Heart left ventricle (tissue), 16 donors: ENCODE measurements at regions not wholly inside any gene's neighbourhood (a gene's known extent, or its start where the extent isn't known, plus 50 kb on each side); places are given as distances from the start of the nearest gene placed in this dataset.

Experiments
- ATAC-seq, 4 donors: fragments of 200-7000 bp; cut with Tn5 transposase; one replicate each; pipeline ENCODE4 v1.9.1; 2020 to 2022; ENCODE audit warnings: moderate library complexity in 4 of 4, mild to moderate bottlenecking in 3 of 4, moderate number of reproducible peaks in 1 of 4
- DNase-seq, 5 donors: peaks; one replicate each; pipeline ENCODE4 v3.0.0-alpha.2; 2020
- H3K27ac ChIP-seq, 12 donors: fragments of 200-600 bp; sonication (generic) in 4 of 12; one replicate each; pipeline versions ENCODE4 v1.5.0 to v1.8.0; 2016 to 2022; ENCODE audit warnings: mild to moderate bottlenecking in 2 of 12
- H3K27me3 ChIP-seq, 9 donors: fragments of 200-600 bp; sonication (generic) in 2 of 9; one replicate each; pipeline versions ENCODE4 v1.5.1 to v1.8.0; 2016 to 2022; ENCODE audit warnings: mild to moderate bottlenecking in 3 of 9
- H3K36me3 ChIP-seq, 9 donors: fragments of 200-600 bp; sonication (generic) in 2 of 9; one replicate each; pipeline versions ENCODE4 v1.5.0 to v1.8.0; 2018 to 2022; ENCODE audit warnings: mild to moderate bottlenecking in 2 of 9
- H3K4me1 ChIP-seq, 12 donors: fragments of 200-600 bp; sonication (generic) in 4 of 12; one replicate each; pipeline versions ENCODE4 v1.5.0 to v1.8.0; 2016 to 2022; ENCODE audit warnings: mild to moderate bottlenecking in 3 of 12
- H3K4me3 ChIP-seq, 12 donors: fragments of 200-600 bp; sonication (generic) in 4 of 12; one replicate each; pipeline versions ENCODE4 v1.5.0 to v1.8.0; 2017 to 2022; ENCODE audit warnings: mild to moderate bottlenecking in 9 of 12, moderate library complexity in 4 of 12
- H3K9me3 ChIP-seq, 12 donors: fragments of 200-600 bp; sonication (generic) in 4 of 12; one replicate each; pipeline versions ENCODE4 v1.5.0 to v1.8.0; 2016 to 2022; ENCODE audit warnings: mild to moderate bottlenecking in 1 of 12
- CTCF ChIP-seq, 12 donors: fragments of 200-600 bp; sonication (generic) in 4 of 12; IDR thresholded peaks; one replicate each; pipeline versions ENCODE4 v1.5.0 to v1.8.0; 2018 to 2022; ENCODE audit warnings: antibody characterized with exemption in 12 of 12, mild to moderate bottlenecking in 5 of 12
- POLR2A ChIP-seq, 2 donors: fragments of 450-650 bp; IDR thresholded peaks; one replicate each; pipeline ENCODE4 v1.6.1; 2017; ENCODE audit warnings: antibody characterized with exemption in 2 of 2, mild to moderate bottlenecking in 2 of 2, moderate library complexity in 2 of 2
- WGBS, 4 donors: extraction: QIAGEN DNeasy Blood & Tissue Kit in 2 of 4; methylation state at CpG; one replicate each; pipeline versions ENCODE4 v1.1.5 to v1.1.7; 2013 to 2018; 5-methylcytosine and 5-hydroxymethylcytosine counted together
- intact Hi-C, 10 donors: fragments of 100-400 bp; cut with DNase I; formaldehyde crosslinking; loops; one replicate each; pipeline versions ENCODE4 v1.11.1 to v1.14.2; 2022
- donor health status: ischemic (EF 13 %, LVEDD 7.1; RV severe dilation, severe dysfunction).
- donor health status: healthy with polysubstance abuse.
- donor health status: DM: no; HTN: yes; CAD: no.
- donor health status: DM: no; HTN: no; CAD: no.
- donor health status: ischemic (EF 25% LVEDD 6.9; RV normal size, moderate dysfunction).
- donor health status: ischemic (EF 25% LVEDD 5.7; RV mildly dilated, moderate dysfunction).
- donor health status: healthy.
- donor health status: DM: yes; HTN: yes; CAD: no.
- donor health status: ischemic (EF 35%, LVEDD 5.7; RV mildly dilated, moderate dysfunction).
- donor health status: nonischemic (EF 11% LVEDD 7.7; RV severe dilation, severe dysfunction).
- donor health status: DM: yes; HTN: yes; CAD: no.
- donor health status: PGD.
- donor health status: ischemic (EF 29% LVEDD 5.4; RV normal size, mild dysfunction).
- donor health status: nonischemic (EF 23%, LVEDD 6.1; RV moderate dilation, normal function).

DNA sequence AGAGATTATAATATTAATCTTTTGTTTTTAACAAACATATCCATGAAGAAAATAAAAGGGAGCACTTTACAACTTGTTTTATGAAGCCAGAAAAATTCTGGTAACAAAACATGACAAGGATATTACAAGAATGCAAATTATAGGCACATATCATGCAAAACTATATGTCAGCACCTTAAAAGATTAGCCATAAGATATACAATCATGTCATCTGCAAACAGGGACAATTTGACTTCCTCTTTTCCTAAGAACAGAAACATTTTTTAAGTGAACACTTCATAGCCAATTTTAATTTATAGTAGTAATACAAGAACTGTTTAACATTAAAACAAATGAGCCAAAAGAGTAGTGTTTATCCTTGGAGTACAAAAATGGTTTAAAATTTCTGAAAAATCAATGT is 916.5 kb upstream of the CNTN5 start:
- Histone ChIP-seq H3K9me3 (no peaks in the 10 kb centered on the region), H3K36me3 (no peaks in the 10 kb centered on the region), H3K27ac (no peak overlapping the region), H3K27me3 (no peaks in the 10 kb centered on the region), H3K4me3 (no peak overlapping the region), H3K4me1 (peaks cover 0 to 6% (median 0%) of the 10 kb centered on the region in 12 donors)
- no peak for ATAC-seq
- intact Hi-C loops, result no loop called here
- no peak for TF ChIP-seq CTCF (IDR thresholded peaks at IDR 0.05)
- no peak for TF ChIP-seq POLR2A (IDR thresholded peaks at IDR 0.05)
- DNase-seq, result no peak

DNA sequence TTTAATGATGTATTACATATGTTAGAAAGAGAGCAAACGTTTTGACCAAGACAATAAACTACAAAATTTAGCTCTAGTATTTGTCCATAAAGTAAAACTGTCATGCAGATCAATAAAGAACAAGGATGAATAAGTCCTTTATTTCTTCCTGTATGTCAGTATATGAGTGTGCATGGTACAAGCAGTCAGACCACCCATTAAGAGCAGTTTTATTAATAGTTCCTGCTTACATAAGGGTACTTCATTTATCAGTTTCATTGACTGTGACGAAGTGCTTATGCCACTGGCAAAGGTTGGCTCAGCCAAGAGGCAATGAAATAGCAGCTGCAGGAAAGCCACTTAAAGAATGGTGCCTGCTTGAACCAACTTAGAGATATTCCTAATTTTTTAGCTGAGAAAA is 913.0 kb upstream of the CNTN5 start:
- H3K9me3 ChIP-seq, result no peaks in the 10 kb centered on the region
- no peak for TF ChIP-seq POLR2A (IDR thresholded peaks at IDR 0.05)
- no peak for TF ChIP-seq CTCF (IDR thresholded peaks at IDR 0.05)
- peaks cover 0 to 6% (median 0%) of the 10 kb centered on the region in 12 donors for H3K4me1 ChIP-seq
- DNase-seq (peak in 4 of 5 donors; percentile 17 to 66 (median 36)), ATAC-seq (peak; percentile 88 to 99 (median 94))
- intact Hi-C loops, result no loop called here
- no peaks in the 10 kb centered on the region for H3K27me3 ChIP-seq
- H3K36me3 ChIP-seq, result no peaks in the 10 kb centered on the region
- WGBS, 4 donors, result 15 to 27% (median 23%) methylated on average over 2 of the region's 2 CpGs
- H3K27ac ChIP-seq, result peak overlapping the region in 1 of 12 donors; percentile 15
- H3K4me3 ChIP-seq, result no peak overlapping the region

- Histone ChIP-seq H3K27me3 (no peaks in the 10 kb centered on the region), H3K9me3 (no peaks in the 10 kb centered on the region), H3K36me3 (no peaks in the 10 kb centered on the region), H3K27ac (no peak overlapping the region), H3K4me1 (peaks cover 0 to 6% (median 0%) of the 10 kb centered on the region in 12 donors), H3K4me3 (no peak overlapping the region)
- WGBS, 4 donors, result 86 to 92% (median 89%) methylated on average over 5 of the region's 5 CpGs
- intact Hi-C loops, result no loop called here
- TF ChIP-seq CTCF (IDR thresholded peaks at IDR 0.05) (no peak), POLR2A (IDR thresholded peaks at IDR 0.05) (no peak)
- ATAC-seq, result no peak
- no peak for DNase-seq
These were observed 910.7 kb upstream of the CNTN5 start for GRCh38 chr11:98110030-98110429.

GRCh38 chr11:98115873-98116272 is 904.9 kb upstream of the CNTN5 start:
- no peak overlapping the region for H3K27ac ChIP-seq
- TF ChIP-seq CTCF (IDR thresholded peaks at IDR 0.05) (no peak), POLR2A (IDR thresholded peaks at IDR 0.05) (no peak)
- H3K27me3 ChIP-seq, result no peaks in the 10 kb centered on the region
- intact Hi-C loops, result no loop called here
- no peak overlapping the region for H3K4me3 ChIP-seq
- no peaks in the 10 kb centered on the region for H3K36me3 ChIP-seq
- ATAC-seq (peak in 2 of 4 donors; percentile 42 to 68), DNase-seq (no peak)
- peaks cover 0 to 5% (median 0%) of the 10 kb centered on the region in 12 donors for H3K9me3 ChIP-seq
- no peaks in the 10 kb centered on the region for H3K4me1 ChIP-seq
- 29 to 58% (median 45%) methylated on average over 1 of the region's 1 CpG for WGBS, 4 donors
